Muscle of leg (tissue), 3 donors: ENCODE measurements at regions not wholly inside any gene's neighbourhood (a gene's known extent, or its start where the extent isn't known, plus 50 kb on each side); places are given as distances from the start of the nearest gene placed in this dataset.
"Not testable (repeated sequence)": the region's sequence is repeated elsewhere in the genome, so short reads cannot be mapped to it uniquely, and the experiment has no call there.

Source experiments
- DNase-seq: peaks from one replicate; pipeline ENCODE4 v3.0.0; 2013
- H3K27ac ChIP-seq: one replicate; pipeline ENCODE4 v1.5.1; 2013; ENCODE audit warnings: mild to moderate bottlenecking, low read length, control low read depth
- H3K27me3 ChIP-seq: one replicate; pipeline ENCODE4 v1.6.1; 2013; ENCODE audit warnings: low read length; ENCODE audit not compliant: control insufficient read depth, insufficient read depth
- H3K36me3 ChIP-seq: one replicate; pipeline ENCODE4 v1.6.1; 2013; ENCODE audit warnings: low read length; ENCODE audit not compliant: control insufficient read depth, insufficient read depth
- H3K4me1 ChIP-seq: one replicate; pipeline ENCODE4 v1.6.1; 2013; ENCODE audit warnings: low read length; ENCODE audit not compliant: control insufficient read depth, insufficient read depth
- H3K4me3 ChIP-seq: one replicate; pipeline ENCODE4 v1.5.1; 2013; ENCODE audit warnings: low read length, control low read depth
- H3K9me3 ChIP-seq: replicated peaks from 2 replicates; pipeline ENCODE4 v1.6.1; 2013; ENCODE audit warnings: low read depth, low read length; ENCODE audit not compliant: control insufficient read depth
- WGBS: methylation state at CpG from one replicate; pipeline ENCODE4 v1.1.5; 2013; ENCODE audit warnings: missing lambda C conversion rate; ENCODE audit not compliant: insufficient coverage; 5-methylcytosine and 5-hydroxymethylcytosine counted together

DNA sequence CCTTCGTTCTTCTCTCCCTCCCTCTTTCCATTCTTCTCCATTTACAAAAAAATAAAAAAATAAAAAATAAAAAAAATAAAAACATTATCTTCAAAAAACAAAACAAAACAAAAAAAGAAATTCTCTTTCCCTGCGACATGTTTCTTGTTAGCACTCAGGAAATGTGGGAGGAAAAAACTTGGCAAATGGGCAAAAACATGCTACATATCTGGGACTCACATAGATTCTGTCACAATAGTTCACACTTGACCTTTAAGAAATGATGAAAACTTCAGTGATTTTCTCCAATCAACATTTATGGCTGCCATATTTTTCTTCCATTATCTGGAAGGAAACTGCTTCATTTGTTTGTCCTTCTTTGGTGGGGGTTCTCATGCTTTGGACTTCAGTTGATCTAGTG, 109.3 kb downstream of the PRKAB2 start:
- no peaks in the 10 kb centered on the region for H3K27me3 ChIP-seq
- no peaks in the 10 kb centered on the region for H3K4me1 ChIP-seq
- H3K36me3 ChIP-seq, result no peaks in the 10 kb centered on the region
- no peaks in the 10 kb centered on the region for H3K9me3 ChIP-seq
- no CpG with 5 or more reads among the region's 2 CpGs for WGBS
- H3K4me3 ChIP-seq, result no peak overlapping the region
- H3K27ac ChIP-seq, result no peak overlapping the region
- DNase-seq, result no peak

DNA sequence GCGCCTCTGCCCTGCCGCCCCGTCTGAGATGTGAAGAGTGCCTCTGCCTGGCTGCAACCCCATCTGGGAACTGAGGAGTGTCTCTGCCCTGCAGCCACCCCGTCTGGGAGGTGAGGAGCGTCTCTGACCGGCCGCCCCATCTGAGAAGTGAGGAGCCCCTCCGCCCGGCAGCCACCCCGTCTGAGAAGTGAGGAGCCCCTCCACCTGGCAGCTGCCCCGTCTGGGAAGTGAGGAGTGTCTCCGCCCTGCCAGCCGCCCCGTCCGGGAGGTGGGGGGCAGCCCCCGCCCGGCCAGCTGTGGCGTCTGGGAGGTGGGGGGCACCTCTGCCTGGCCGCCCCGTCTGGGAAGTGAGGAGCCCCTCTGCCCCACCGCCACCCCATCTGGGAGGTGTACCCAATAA, 110.4 kb downstream of the PRKAB2 start:
- not testable (repeated sequence) for H3K9me3 ChIP-seq, H3K27ac ChIP-seq, H3K36me3 ChIP-seq, DNase-seq, H3K4me3 ChIP-seq, H3K27me3 ChIP-seq, H3K4me1 ChIP-seq
- 88% methylated on average over 18 of the region's 21 CpGs for WGBS

DNA sequence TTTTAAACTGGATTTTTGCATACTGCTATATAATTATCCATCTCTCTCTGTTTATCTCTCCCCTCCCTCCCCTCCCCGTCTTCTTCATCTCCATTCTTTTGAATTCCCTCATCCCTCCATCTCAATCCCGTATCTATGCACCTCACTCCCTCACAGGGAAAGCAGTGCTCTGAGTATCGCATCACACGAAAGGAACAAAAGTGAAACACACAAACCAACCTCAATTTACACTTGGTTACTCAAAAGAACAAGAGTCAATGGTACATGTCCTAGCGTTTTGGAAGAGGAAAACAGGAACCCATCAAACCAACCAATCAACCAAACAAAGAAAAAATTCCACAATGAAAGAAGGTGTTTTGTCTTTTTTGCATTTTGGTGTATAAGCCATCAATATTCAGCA, 115.1 kb downstream of the NBPF12 start:
- Histone ChIP-seq H3K4me3 (no peak overlapping the region), H3K27ac (no peak overlapping the region), H3K4me1 (no peaks in the 10 kb centered on the region), H3K9me3 (no peaks in the 10 kb centered on the region), H3K36me3 (no peaks in the 10 kb centered on the region), H3K27me3 (no peaks in the 10 kb centered on the region)
- 79% methylated on average over 3 of the region's 5 CpGs for WGBS
- DNase-seq, result no peak

DNA sequence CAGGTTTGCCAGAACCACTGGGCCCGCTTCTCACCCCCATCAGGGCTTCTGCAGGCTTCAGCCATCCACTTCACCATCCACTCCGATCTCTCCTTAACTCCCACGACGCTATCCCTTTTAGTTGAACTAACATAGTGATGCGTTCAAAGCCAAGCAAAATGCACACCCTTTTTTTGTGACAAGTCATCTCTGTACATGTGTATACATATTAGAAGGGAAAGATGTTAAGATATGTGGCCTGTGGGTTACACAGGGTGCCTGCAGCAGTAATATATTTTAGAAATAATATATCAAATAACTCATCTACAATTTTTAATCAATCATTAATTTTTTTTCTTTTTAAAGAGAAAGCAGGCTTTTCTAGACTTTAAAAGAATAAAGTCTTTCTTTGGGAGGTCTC, 114.6 kb downstream of the NBPF12 start:
- Histone ChIP-seq H3K27ac (no peak overlapping the region), H3K4me3 (no peak overlapping the region), H3K36me3 (no peaks in the 10 kb centered on the region), H3K27me3 (no peaks in the 10 kb centered on the region), H3K4me1 (no peaks in the 10 kb centered on the region), H3K9me3 (no peaks in the 10 kb centered on the region)
- no CpG with 5 or more reads among the region's 5 CpGs for whole genome bisulfite sequencing
- DNase-seq, result no peak

DNA sequence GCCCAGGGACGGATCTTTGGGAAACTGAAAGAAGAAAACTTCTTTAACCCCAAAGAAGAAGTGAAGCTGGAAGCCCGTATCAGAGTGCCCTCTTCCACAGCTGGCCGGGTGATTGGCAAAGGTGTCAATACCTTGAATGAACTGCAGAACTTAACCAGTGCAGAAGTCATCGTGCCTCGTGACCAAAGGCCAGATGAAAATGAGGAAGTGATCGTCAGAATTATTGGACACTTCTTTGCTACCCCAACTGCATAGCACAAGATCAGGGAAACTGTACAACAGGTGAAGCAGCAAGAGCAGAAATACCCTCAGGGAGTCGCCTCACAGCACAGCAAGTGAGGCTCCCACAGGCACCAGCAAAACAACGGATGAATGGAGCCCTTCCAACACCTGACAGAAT, 114.0 kb downstream of the NBPF12 start:
- no peak overlapping the region for H3K27ac ChIP-seq
- H3K36me3 ChIP-seq, result no peaks in the 10 kb centered on the region
- H3K4me3 ChIP-seq, result no peak overlapping the region
- H3K4me1 ChIP-seq, result no peaks in the 10 kb centered on the region
- DNase-seq, result no peak
- no peaks in the 10 kb centered on the region for H3K27me3 ChIP-seq
- WGBS, result 78% methylated on average over 4 of the region's 8 CpGs
- H3K9me3 ChIP-seq, result no peaks in the 10 kb centered on the region

DNA sequence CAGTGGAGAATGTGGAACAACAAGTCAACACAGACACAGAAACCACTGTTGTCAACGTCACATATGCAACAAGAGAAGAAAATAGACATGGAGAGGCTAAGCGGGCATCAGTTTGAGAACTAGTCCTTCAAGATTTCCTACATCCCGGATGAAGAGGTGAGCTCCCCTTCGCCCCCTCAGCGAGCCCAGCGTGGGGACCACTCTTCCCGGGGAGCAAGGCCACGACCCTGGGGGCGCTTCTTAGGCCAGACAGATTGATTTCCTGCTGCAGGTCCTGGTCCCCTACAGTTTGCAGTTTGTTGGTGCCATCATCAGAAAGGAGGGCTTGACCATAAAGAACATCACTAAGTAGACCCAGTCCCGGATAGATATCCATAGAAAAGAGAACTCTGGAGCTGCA, 113.0 kb downstream of the NBPF12 start:
- 83% methylated on average over 9 of the region's 10 CpGs for WGBS
- no peak for DNase-seq

DNA sequence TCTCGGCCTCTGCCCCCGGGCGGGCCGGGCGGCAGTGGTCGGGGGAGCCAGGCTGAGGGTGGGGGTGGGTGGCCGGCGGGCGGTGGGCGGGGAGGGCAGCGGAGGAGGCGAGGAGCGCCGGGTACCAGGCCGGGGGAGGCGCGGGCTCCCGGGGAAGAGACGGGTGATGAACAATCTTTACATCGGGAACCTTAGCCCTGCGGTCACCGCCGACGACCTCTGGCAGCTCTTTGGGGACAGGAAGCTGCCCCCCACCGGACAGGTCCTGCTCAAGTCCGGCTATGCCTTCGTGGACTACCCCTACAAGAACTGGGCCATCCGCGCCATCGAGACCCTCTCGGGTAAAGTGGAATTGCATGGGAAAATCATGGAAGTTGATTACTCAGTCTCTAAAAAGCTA, 112.5 kb downstream of the NBPF12 start:
- DNase-seq, result no peak
- no peak overlapping the region for H3K27ac ChIP-seq
- H3K4me3 ChIP-seq, result no peak overlapping the region
- no peaks in the 10 kb centered on the region for H3K9me3 ChIP-seq
- no peaks in the 10 kb centered on the region for H3K4me1 ChIP-seq
- no peaks in the 10 kb centered on the region for H3K27me3 ChIP-seq
- WGBS, result 90% methylated on average over 13 of the region's 31 CpGs
- no peaks in the 10 kb centered on the region for H3K36me3 ChIP-seq

More for the DNA sequence above, 113.0 kb downstream of the NBPF12 start:
- H3K27me3 ChIP-seq, result no peaks in the 10 kb centered on the region
- H3K9me3 ChIP-seq, result no peaks in the 10 kb centered on the region
- H3K4me3 ChIP-seq, result no peak overlapping the region
- H3K27ac ChIP-seq, result no peak overlapping the region
- no peaks in the 10 kb centered on the region for H3K36me3 ChIP-seq
- H3K4me1 ChIP-seq, result no peaks in the 10 kb centered on the region

DNA sequence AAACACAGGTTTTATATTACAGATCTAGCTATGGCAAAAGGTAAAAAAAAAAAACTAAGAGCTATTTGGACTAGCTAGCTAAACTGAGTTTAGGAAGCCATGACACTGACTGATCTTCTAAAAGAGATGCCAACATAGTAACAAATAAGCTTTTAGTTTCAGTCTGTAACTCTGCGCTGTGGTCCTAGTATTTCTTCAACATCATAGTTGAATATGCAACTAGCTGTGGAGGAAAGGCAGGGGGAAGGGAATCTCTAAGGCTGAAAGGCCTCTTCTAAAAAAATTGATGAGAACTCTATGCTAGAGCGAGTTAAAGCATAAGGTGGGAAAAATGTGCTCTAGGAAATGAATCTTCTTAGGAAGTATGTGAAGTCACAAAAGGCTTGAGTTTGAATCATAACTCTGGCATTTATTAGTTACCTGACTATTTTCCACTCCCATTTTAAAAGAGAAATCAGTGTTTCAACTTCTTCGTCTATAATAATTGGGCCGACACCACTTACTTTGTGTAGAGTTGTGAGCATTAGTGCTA, 108.8 kb downstream of the NBPF12 start:
- H3K4me1 ChIP-seq, DNase-seq, H3K9me3 ChIP-seq, H3K27me3 ChIP-seq, H3K4me3 ChIP-seq, H3K27ac ChIP-seq, H3K36me3 ChIP-seq: not testable (repeated sequence)
- WGBS, result no CpG with 5 or more reads among the region's 4 CpGs

DNA sequence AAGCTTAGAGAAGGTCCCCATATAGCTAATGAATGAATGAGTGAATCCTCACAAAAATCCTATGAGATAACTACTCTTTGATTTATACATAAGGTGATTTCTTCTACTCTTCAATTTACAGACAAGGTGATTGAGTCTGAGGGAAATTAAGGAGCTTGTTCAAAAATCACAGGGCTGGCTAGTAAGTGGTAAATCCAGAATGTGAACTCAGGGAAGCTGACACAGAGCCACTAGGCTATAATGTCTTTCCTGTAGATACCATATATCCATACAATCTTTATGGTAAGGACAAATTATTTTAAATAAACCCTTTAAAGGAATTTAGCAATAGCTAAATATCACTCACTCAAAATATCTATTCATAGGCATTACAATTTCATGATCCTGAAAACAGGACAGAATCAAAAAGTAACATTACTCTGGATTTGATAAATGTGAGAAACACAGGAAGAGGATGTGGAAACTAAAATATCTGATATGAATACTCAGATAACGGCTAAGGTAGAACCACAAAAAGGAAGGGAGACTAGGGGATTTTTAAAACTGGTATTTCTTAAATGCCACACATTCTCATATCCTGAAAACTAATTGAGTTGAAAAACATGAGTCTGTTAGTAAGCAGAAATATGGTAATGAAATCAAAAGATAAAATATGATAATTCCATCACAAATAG, 108.2 kb downstream of the NBPF12 start:
- Histone ChIP-seq H3K27me3 (peaks cover under 1% of the 10 kb centered on the region), H3K9me3 (no peaks in the 10 kb centered on the region), H3K27ac (no peak overlapping the region), H3K36me3 (no peaks in the 10 kb centered on the region), H3K4me3 (no peak overlapping the region), H3K4me1 (no peaks in the 10 kb centered on the region)
- WGBS, result no CpG with 5 or more reads among the region's 1 CpG
- no peak for DNase-seq
